ENCODE measurements at regions not wholly inside any gene's neighbourhood (a gene's known extent, or its start where the extent isn't known, plus 50 kb on each side); places are given as distances from the start of the nearest gene placed in this dataset.

- TF ChIP-seq NR2C2 (CRISPR knock-in tag; IDR thresholded peaks at IDR 0.05) (no peak), E2F5 (CRISPR knock-in tag; IDR thresholded peaks at IDR 0.05) (no peak)
- TF ChIP-seq, protein P1, sequence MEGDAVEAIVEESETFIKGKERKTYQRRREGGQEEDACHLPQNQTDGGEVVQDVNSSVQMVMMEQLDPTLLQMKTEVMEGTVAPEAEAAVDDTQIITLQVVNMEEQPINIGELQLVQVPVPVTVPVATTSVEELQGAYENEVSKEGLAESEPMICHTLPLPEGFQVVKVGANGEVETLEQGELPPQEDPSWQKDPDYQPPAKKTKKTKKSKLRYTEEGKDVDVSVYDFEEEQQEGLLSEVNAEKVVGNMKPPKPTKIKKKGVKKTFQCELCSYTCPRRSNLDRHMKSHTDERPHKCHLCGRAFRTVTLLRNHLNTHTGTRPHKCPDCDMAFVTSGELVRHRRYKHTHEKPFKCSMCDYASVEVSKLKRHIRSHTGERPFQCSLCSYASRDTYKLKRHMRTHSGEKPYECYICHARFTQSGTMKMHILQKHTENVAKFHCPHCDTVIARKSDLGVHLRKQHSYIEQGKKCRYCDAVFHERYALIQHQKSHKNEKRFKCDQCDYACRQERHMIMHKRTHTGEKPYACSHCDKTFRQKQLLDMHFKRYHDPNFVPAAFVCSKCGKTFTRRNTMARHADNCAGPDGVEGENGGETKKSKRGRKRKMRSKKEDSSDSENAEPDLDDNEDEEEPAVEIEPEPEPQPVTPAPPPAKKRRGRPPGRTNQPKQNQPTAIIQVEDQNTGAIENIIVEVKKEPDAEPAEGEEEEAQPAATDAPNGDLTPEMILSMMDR (IDR thresholded peaks at IDR 0.05): no peak
Measured at GRCh38 chr3:153951276-153951675, 169.9 kb upstream of the ARHGEF26 start.

All from WTC11 (cell line).